ENCODE measurements at regions not wholly inside any gene's neighbourhood (a gene's known extent, or its start where the extent isn't known, plus 50 kb on each side); places are given as distances from the start of the nearest gene placed in this dataset.

GRCh38 chr5:92402956-92403702, 1020.0 kb upstream of the ARRDC3 start:
- TF ChIP-seq CTCF (IDR thresholded peaks at IDR 0.05; ENCODE audit: low read depth, low read length): no peak
- TF ChIP-seq EZH2phosphoT487 (IDR thresholded peaks at IDR 0.05; ENCODE audit: low read depth): no peak

Data from OCI-LY3 (cell line).